OCI-M1 (cell line): ENCODE measurements at regions not wholly inside any gene's neighbourhood (a gene's known extent, or its start where the extent isn't known, plus 50 kb on each side); places are given as distances from the start of the nearest gene placed in this dataset.

Experiments
- DNase-seq: peaks from one replicate; lab custom pipeline; 2025; lab: John Stamatoyannopoulos, UW

DNA sequence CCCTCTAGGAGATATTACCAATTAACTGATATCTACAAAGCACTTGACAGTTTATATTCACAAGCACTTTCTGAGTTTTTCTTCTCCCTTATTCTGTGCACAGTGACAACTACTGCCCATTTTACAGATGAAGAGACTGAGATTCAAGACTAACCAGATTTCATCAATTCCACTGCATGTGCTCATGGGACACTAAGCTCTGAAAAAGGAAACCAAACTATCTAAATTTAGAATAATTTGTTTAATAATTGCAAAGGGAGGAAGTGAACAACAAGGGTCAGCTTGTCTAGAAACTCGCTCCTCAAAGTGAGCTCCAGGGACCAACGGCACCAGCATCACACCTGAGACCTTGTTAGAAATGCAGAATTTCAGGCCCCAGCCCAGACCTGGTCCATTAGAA lies 50.8 kb upstream of the MYLIP start:
- DNase-seq = no peak

- no peak for DNase-seq
Observed at GRCh38 chr6:16069671-16070070, 59.2 kb upstream of the MYLIP start.

- DNase-seq = no peak
Observed at GRCh38 chr6:16069222-16069621, 59.7 kb upstream of the MYLIP start.

- no peak for DNase-seq
Observed at GRCh38 chr6:16067568-16067967, 61.3 kb upstream of the MYLIP start.

DNA sequence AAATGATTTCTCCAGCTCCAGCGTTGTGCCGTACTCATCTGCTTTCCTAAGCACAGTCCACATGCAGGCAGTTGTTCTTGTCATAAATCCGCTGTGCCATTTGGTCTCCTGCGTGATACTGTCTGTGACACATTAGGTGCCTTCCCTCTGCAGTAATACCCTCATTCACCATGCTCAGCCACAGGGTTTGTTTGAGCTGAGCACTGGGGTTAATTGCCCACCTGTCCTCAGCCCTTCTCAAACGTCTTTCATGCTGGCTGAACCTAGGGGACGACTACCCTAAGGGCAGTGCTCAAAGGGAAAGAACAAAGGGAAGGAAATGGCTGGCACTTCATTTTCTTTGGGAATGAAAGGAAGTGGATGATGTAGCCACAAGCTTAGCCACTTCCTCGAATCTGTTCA lies 64.2 kb upstream of the MYLIP start:
- DNase-seq = no peak

- DNase-seq = no peak
Observed at GRCh38 chr6:16063580-16063979, 65.3 kb upstream of the MYLIP start.

- no peak for DNase-seq
Observed at GRCh38 chr6:16061818-16062217, 67.1 kb upstream of the MYLIP start.

DNA sequence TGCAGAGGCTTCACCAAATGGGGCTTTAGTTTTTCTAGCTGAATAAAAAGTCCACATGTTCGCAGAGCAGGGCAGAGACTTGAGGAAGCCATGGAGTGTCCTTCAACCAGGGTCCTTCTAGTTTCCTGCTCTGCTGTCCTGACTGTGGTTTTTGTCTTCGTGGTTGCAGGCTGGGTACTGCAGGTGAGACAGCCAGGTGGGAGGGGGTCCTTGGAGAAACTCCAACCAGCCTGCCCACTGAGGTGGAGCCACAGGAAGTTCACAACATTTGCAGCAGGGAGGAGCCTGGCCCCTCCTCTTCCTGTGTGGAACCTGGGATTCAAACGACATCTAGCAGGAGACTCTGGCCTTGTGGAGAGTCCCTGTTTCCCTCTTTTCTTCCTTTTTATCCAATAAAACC lies 68.8 kb upstream of the MYLIP start:
- DNase-seq = no peak

GRCh38 chr6:16059496-16059895 lies 69.4 kb upstream of the MYLIP start:
- DNase-seq = no peak

GRCh38 chr6:16058929-16059345 lies 69.9 kb upstream of the MYLIP start:
- no peak for DNase-seq

DNA sequence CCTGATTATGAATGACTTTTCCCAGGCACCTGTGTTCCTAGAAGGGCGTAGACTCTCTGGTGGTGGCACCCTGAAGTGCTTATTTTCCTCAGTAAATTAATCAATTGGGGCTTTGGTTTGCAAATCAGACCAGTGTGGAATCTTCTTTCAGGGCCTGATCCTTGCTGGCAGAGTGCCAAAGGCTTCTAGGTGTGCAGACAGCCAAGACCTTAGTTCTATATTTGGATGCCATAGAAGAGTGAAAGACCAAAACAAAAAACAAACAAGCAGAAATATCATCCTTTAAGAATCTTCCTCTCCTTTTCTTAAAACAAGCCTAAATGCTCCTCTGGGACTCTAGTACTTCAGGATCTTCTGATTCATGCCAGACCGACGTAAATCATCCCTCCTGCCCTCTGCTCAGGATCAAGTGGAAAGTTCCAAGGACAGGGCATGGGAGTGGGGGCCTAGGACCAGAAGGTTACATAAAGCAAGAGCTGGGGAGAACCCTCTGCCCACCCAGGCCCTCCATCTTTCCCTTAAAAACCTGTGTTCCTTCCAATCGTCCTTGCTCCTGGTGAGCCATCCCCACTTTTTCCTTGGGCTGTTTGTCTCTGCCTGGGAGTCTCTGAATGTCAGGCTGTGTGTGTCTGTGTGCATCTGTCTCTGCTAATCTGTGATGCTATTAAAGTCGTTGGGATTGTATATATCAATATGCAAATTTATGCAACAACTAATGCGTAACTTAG lies 70.5 kb upstream of the MYLIP start:
- DNase-seq = no peak

GRCh38 chr6:16057446-16057845 lies 71.4 kb upstream of the MYLIP start:
- DNase-seq = no peak

- no peak for DNase-seq
Observed at GRCh38 chr6:16056263-16056870, 72.5 kb upstream of the MYLIP start.

GRCh38 chr6:16055852-16056251 lies 73.0 kb upstream of the MYLIP start:
- no peak for DNase-seq

DNA sequence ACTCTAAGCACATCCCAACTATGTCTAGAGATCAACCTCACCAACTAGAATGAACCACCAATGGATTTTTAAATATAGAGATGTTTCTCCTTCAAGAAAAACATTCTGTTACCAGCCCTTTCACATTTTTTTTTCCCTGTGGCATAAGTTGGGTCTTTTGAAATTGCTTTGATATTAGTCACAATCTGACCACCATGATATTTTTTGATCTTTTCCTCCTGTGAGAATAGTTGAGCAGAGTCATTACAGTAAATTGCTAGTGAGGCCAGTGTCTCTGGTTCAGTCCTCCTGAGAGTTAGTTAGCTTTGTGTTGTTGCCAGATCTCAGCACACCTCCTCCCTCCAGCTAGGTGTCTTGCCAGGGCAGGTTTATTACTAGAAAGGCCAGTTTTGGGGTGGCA lies 79.7 kb upstream of the MYLIP start:
- no peak for DNase-seq

GRCh38 chr6:16048221-16048620 lies 80.7 kb upstream of the MYLIP start:
- no peak for DNase-seq

DNA sequence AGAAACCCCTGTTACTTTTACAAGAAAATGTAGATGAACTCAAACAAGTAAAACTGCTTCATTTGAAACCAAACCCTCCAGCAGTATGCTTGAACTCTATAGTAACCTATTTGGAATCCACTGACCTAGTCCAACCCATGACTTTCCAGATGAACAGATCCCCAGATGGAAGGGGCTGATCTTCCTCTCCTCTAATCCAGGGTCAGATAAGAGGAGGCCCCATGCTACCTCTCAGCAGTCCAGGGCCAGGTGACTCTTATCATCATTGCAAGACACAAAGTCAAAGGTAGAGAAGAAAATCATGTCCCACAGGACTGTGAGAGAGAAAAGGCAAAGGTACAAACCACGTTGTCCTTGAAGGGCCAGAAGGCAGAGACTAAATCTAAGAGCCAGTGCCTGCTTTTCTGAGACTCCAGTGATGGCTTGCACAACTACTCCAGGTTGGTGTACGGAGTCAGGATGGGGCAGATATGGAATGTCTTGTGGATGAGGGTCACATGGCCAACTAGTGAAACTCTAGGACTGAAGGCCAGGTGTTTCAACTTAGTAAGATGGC lies 81.4 kb upstream of the MYLIP start:
- no peak for DNase-seq

DNA sequence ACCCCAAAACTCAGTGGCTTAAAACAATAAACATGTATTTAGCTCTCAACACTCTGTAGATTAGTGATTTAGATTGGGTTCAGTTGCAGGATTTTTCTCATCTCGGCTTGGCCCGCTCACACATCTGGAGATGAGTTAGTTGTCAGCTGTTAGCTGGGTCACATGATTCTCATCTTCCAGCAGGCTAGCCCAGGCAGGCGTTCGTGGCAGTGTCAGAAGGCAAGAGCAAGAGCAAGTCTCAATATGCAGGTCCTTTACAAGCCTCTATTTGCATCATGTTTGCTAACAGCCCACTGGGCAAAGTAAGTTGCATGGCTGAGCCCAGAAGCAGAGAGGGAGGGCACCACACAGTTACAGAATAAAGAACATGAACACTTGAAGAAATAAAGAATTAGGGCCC lies 83.6 kb upstream of the MYLIP start:
- DNase-seq = no peak

DNA sequence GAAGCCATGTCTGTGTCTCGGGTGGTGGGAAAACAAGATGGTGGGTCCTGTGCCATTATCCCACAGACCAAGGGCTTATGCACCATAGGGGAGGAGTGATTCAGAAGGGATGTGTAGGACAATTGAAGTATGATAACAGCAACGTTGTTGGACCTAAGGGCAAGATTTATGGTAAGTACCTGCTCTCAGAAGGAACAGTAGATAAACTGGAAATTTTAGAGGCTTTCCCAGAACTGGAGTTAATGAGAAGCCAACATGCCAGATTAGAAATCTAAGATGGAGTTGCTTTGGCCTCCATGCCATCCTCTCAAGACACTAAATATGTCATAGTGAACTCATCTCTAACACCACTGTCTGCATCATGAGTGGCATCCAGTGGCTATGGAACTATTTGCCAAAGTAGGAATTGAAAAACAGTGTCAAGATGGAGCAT lies 84.7 kb upstream of the MYLIP start:
- no peak for DNase-seq

DNA sequence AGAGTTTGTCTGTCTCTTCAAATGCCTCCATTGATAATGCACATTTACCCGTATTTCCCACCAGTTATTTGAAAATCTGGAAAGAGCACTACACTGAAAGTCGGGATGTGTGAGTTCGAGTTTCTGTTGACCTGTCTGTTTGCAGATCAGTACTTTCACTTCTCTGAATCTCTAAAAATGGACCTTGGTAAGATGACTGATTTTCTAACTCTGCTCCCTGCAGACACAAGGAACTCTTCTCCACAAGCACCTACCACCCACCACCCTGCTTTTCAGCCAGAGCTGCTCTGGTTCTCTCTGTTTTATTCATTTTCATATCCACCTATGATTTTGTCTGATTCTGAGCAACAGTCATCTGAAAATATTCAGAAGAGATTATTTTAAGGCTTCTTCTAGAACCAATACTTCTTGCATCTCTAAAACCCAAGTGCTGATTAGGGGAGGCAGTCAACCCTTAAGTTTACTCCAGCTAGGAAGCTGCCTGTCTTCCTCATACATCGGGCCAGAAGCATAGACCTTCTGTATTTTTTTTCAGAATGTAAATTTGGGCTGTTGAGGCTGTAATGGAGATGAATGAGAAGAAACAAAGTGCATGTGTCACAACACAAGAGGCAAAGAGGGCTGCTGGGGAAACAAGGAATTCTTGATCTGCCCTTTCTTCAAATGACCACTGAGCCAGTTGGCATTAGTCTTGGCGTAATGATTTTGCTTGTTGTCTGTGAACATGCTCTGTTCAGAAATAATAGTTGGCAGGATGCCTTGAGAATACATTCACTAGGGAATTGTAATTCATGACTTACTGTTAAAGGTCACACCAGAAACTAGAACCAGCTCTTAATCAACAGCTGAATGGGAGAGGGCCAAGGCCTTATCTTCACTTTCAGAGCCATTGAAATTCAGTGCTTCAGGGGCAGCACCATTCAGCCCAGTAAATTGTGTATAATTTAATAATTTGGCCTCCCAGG lies 85.4 kb upstream of the MYLIP start:
- DNase-seq = no peak

GRCh38 chr6:16042751-16043150 lies 86.1 kb upstream of the MYLIP start:
- DNase-seq = no peak

DNA sequence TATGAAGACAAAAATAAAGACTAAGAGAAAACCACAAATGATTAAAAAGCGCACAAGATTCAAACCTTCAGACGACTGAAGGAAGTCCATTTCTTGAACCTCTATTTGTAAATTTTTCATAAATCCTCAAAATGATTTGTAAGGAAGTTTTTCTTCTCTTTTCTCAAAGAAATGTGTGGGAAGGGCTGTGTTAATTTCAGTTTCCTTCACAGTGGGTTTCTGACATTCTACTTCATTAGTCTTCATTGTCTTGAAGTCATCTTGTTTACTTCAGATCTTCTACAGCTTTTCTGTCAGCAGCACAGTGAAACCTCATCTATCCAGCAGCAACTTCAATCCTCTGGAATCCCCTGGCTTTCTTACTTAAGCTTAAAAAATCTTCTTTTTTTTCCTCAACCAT lies 87.6 kb upstream of the MYLIP start:
- DNase-seq = no peak

DNA sequence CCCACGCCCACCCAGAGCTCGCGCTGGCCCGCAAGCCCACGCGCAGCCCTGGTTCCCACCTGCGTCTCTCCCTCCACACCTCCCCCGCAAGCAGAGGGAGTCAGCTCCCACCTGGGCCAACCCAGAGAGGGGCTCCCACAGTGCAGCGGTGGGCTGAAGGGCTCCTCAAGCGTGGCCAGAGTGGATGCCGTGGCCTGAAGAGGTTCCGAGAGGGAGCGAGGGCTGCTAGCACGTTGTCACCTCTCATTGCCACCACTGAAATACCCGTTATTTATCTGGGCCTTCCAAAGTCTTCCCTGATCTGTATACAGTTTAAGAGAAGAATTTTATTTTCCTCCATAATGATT lies 88.3 kb upstream of the MYLIP start:
- DNase-seq = no peak
